HG03064 (cell line): ENCODE measurements at regions not wholly inside any gene's neighbourhood (a gene's known extent, or its start where the extent isn't known, plus 50 kb on each side); places are given as distances from the start of the nearest gene placed in this dataset.
"Not testable (repeated sequence)": the region's sequence is repeated elsewhere in the genome, so short reads cannot be mapped to it uniquely, and the experiment has no call there.

Experiments
- ATAC-seq: cut with Tn5 transposase; IDR thresholded peaks from one replicate; pipeline ENCODE4 v1.9.1; 2021; ENCODE audit warnings: low read depth; ENCODE audit not compliant: unreplicated experiment

DNA sequence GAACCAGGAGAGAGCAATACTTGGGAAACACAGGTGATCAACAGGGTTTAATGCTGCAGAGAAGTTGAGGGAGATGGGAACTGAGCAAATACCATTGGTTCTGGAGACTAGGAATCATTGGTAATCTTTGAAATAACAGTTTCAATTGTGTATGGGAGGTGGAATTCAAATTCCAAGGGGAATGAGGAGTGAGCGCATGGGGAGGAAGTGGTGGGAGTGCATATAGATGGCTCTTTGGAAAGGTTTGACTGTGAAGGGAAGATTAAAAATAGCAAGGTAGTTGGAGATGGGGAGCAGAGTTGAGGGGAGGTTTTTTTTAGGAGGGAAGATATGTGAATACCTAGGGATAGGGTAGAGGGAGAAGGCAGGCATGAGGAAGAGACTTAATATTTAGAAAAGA is 51.1 kb upstream of the ROPN1 start:
- ATAC-seq: no peak

DNA sequence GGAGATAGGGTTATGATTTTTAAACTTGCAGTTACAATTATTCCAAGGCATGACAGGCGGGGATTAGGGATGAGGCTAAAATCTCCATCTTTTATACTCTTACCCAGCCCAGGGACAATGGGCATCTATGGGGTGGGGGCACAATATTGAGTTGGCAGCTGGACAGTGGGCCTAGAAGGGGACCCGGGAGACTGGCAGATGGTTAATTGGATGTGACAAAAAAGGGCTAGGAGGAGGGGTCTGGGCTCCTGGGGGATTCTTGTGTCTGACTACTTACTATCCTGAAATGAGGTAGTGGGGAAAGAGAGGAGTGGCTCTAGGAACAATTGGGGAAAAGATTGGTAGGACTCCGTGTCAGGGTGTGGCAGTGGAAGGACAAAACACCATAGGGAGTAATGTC is 53.0 kb upstream of the ROPN1 start:
- ATAC-seq: no peak

DNA sequence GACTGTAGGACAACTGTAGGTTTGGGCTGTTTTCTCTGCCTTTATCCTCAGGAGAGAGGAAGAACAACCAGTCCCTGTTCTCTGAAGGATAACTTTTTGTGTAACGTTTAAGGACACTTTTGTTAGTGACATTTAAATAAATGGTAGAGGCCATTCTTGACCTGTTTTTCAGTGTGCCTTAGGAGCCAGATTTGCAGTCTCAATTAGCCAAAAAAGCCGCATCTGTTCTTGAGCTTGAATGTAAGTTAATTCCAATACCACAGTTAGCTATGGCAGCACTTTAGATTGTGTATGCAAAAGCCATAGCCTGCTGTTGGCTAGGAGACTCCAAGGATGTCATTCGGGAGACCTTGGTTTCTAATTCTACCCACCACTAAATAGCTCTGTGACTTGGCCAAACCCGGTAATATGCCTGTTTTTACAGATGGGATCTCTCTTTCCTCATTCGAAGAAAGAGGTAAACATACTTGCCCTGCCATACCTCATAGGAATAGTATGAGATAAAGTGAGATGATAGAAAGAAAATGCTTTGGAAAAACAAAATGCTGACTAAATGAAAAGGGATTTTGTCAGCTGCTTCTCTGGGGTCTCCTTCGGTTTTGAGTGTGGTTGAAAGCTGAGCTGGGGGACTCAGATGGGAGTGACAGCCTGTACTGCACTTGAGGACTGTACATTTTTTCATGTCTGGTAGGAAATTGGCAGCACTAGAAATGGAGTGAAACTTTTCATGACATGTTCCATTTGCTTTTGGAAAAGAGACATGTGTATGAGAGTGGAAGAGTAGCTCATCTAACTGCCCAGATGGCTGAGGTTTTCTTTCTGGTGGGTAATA is 57.3 kb upstream of the ROPN1 start:
- no peak for ATAC-seq

DNA sequence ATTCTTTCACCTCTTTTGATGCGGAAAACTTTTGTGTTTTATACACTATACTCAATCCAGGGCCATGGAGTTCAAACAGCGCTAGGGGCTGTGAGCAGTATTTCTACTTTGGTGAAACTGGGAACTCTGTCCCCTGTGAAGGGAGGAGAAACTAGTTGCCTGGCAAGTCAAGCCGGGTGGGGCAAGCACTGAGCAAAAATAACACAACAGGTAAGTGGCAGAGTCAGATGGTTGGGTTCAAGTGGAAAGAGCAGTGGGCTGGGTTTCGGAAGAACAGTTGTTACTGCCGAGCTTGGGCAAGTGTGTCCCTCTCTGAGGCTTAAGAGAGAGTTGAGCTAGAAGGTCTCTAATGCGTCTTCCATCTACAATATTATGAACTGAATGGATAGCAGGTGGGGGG is 59.7 kb upstream of the ROPN1 start:
- ATAC-seq: no peak

DNA sequence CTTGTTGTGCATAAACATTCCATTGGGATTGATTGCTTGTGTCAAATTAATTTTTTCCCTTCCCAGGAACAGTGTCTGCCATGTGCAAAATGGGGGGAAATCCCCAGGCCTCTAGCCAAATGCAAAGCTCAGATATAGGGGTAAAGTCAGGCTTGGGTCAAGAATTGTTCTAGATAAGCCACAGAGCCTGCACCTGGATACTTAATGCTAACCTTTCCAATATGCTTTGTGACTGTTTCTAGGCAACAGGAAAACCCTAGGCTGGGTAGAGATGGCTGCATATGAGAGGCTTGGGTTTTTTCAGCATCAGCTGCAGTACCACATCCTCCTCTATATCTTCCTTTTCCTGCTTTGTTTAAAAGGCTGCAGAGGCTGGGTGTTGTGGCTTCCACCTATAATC is 61.9 kb upstream of the ROPN1 start:
- no peak for ATAC-seq

DNA sequence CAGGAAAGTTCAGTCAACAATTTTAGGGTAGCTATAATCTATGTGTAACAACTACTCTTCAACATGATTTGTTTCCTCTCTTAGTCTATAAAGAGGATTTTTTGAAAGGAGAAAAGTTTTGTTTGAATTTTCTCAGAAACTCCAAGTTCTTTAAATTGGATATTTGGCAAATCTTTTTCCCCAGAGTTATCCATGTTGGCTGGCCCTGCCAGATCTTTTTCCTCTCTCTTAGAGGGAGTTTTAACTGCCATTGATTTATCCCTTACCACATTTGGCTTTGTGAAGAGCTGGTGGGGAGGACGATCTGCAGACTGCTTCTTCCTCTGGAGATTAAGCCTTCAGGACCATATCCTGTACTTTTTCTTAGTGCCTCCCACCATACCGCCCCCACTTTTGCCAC is 64.9 kb upstream of the ROPN1 start:
- no peak for ATAC-seq

DNA sequence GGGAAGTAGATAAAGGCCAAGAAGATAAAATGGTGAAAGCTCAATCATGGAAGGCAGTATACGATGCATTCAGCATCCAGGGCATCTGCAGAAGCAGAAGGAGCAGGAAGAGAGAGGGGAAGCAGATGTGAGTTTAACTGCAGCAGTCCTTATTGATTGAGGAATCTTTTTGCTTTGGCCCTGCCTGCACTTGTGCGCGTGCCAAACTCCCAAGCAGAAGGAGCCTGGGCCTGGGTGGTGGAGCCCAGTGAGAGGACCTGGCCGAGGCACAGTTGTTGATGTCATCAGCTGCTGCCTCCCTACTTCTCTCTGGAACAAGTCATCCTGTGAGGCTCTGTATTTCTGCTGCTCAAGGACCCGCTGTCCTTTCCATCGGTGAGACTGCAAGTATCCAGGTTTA is 65.5 kb upstream of the ROPN1 start:
- no peak for ATAC-seq

DNA sequence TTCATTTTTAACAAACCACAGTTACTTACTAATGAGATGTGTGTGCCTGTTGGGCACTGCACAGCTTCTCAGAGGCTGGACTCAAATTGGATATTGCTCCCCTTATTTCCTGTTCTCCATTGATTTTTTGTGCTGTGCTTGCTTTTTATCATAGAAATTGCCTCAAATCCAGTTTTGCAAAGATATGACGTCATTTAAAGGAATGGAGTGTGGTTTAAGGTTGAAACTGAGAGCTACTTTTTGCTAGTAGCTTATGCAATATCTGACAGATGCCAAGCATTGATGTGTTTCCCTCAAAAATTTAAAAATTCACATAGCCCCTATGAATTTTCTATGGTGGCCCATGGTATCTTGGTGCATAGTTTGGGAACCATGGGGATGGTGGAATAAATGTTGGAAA is 67.7 kb upstream of the ROPN1 start:
- no peak for ATAC-seq

DNA sequence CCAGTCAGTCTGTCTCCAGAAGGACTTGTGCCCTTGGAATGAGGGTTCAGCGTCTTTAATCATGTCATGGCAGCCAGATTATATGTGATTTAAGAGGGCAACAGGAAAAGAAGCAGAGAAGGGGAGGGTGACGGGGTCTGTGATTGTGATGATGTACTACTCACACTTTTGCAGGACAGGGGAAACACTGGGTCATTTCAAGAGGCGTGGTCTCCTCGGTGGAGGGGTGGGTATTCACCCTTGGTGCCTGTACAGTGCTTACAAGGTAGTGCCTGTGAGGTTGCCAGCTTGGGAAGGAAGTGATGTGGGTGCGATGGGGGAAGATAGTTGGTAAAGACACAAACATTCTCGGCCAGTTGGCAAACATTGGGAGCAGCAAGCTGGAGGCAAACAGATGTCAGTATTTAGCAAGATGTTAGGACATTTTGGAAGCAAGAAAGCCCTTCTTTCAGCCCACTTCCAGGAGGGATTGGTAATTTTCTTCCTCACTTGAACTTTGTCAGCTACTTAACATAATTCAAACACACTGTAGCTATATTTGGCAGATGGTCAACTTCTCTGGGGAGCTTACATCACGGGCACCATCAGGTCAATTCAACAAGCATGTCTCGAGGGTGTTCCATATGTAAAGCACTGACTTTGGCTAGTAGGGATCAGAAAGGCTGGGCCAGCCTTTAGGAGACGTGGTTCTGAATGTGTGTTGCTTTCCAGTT is 71.4 kb upstream of the ROPN1 start:
- no peak for ATAC-seq

DNA sequence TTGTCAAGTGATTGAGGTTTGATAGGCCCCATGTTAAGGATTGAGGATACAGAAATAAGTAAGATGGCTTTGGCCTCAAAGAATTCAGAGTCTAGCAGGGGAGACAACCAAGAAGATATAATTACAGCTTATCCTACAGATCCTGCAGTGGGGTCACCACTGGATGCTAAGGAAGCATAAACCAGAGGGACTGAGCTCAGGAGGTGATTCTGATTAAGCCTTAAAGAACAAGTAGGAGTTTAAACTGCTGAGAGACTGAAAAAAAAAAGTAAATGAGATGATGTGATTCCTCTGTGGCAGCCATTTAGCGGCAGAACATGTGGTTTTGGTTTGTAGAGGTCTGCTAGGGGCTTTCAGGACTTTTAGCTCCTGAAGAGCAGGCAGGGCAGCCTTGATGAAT is 72.1 kb upstream of the ROPN1 start:
- no peak for ATAC-seq

DNA sequence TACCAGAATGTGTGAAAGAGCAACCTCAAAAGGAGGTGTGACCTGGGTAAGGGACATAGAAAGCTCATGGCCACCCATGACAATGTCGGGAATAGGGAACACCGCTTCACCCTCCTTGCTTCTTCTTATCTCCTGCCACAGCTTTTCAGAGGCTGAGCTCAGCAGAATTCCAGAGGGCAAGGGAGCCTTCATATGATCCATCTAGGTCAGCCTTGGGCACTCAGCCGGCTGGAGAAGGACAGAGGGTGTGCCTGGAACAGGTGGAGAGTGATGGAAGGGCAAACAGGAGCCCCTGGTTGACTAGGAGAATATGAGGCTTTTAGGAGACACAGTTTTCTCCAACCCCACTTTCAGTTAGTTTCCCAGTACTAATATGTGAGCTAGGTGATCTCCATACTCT is 74.6 kb upstream of the ROPN1 start:
- ATAC-seq: not testable (repeated sequence)

DNA sequence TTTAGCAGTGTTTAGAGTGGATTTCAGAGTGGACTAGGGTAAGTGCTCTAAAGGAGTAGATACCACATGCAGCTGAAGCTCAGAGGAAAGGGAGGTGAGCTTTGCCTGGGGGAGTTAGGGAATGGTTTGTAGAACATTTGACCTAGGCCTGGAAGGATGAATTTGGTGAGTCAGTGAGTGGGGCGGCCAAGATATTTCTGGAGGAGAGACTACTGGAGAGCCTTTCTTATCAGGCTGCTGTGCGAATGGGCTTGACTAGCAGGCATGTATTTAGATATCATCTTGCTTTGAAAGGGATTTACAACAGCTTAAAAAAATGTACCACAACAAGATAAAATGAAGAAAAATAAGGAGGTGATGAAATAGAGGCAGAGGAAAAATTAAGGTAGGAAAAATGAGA is 77.8 kb upstream of the ROPN1 start:
- ATAC-seq: not testable (repeated sequence)

DNA sequence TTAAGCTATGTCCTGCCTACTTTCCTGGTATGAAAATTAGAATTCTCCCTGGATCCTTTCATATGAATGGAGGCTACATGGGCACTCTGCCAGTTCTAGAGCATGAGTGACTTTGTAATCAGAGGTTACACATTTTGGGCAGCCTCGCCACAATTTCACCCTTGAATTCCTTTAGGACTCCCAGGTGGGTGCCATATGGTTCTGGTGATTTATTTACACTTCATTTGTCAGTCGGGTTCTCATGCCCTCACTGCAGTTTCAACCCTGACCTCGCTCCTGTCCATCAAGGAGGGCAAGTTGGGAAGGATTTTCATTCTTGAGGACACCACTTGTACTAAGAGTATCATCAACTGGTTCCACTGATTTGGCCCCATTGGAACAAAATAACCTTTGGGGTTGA is 83.2 kb upstream of the ROPN1 start:
- not testable (repeated sequence) for ATAC-seq

DNA sequence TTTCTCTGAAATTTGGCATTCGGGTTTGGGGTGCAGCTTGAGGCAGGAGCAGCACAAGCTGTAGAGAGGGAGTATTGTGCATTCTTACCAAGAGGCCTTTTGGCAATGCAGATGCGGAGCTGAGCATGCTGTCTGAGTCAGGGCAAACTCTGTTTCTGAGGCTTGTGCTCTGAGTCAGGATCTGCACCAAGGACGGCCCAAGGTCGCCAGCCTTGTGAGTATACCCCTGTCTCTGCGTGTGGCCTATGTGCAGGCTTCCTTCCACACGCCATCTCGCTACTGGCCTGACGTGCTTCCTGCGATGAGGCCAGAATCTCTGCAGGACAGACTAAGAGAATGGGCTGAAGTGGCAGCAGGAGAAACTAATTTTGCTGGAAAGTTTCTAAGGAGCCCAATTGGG is 83.8 kb upstream of the ROPN1 start:
- ATAC-seq: no peak

DNA sequence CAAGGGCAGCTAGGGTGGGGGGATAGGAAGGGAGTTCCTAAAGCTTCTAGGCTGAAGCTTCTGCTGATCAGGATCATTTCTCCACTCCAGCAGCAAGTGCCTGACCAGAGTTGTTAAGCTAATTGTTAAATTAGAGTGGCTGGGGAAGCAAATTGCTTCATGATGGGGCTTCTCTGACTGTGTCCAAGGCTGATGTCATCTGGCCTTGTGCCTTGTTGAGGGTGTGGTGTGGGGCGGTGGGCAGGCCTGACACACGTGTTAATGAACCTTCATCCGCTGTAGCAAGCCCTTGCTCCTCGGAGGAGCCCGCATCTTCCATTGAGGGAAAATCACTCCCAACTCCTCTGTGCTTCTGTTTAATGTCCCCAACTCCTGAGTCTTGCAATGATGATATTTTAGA is 84.3 kb upstream of the ROPN1 start:
- no peak for ATAC-seq

DNA sequence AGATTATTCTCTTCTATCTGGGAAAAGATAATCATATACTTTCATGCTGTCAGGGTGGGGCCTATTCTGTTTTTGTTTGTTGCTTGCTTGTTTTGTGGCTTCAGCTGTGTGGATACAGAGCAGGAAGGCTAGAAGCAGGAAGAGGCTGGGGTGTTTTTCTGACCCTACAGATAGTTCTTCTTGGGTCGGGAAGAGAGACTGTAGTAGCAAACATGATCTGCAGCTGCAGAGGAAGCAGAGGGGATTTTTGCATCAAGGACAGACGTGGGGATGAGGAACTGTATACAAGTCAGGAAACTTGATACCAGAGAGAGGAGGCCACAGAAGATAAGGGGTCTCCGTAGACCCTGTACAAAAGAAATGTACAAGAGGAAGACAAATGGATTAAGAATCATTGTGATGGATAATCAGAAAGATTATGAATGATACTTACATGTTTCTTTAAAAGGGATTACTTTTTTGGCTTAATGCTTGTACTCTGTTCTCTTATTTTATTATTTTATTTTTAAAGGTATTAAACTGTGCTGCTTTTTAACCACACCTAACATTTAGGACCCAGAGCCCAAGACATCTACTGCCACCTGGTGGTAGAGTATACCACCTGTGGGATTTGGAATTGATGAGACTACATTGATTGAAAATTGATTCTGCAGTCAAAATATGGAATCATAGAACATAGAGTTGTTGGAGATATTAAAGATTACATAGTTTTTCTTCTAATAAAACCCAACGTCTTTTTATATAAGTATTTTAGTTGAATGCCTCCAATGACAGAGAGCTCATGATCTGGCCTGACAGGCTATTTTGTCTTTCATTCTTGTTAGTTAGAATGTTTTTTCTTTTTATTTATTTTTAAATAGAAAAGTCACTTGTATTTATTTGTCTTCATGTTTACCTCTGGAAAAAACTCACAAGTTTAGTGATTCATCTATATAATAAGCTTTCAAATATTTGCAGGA is 87.3 kb upstream of the ROPN1 start:
- no peak for ATAC-seq

DNA sequence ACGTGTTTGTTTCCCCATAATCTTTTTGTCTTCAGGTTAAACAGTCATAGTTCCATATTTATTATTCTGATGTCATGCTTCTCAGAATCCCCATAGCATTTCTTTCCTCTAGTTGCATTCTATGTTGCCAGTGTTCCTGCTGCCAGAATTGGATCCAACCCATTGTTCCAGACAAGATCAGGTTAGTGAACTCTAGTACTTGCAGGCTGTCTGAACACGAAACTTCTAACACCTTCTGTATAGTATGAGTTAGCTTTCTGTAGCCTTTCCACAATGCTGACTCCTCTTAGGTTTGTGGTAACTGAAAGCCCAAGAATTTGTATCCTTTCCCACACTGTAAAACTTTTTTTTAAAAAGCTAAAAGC is 88.0 kb upstream of the ROPN1 start:
- ATAC-seq: no peak

DNA sequence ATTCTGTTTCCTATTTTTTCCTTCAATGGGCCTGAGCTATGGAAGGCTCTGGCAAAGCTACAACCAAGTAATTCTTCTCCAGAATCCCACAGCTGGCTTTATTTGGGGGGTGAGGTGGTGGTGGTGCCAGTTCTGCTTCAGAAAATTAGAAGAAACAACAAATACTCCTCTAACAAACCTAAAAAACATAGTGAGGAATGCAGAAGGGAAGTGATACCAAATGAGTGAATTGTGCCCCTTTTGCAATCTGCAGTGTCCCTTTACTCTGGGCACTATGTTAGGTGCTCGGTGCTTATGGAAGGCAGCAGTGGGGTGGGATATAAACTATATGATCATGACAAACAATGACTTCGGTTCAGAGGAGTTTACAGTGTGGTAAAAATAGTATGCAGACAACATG is 90.4 kb upstream of the ROPN1 start:
- no peak for ATAC-seq

DNA sequence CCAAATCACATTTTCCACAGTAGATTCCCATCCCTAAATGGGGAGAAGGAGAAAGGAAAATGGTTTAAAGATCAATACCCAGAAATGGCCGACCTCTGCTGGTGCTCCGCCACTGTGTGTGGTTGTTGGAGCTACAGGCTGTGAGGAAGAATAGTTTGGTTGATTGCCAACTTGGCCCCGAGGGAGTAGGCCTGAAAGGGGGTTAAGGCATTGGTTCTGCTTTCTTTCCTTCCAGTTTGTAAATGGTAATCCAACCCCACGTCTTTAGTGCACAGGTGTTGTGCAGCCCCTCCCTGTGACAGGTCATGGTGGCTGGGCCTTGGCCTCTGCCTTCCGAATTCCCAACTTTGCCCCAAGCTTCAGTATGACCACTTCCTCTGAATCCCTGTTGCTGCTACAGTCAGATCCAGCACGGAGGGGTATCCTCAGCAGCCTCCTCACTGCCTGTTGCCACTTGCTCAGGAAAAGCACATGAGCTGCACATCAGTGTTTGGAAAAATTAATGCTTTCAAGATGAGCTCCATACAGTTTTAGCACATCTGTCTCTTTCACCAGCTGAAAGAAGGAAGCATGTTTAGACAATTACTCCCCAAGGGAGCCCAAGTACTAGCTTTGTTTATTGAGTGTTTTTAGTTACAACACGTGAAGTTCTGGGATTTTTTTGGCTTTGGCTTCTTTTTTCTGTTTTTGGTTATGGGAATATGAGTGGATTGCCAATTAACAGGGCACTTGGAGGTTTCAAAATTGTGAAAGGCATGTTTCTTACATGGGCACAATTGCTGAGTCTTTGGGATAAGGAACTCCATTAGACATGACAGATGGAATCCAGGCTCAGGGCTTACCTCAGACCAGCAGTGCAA is 92.3 kb upstream of the ROPN1 start:
- ATAC-seq: no peak

DNA sequence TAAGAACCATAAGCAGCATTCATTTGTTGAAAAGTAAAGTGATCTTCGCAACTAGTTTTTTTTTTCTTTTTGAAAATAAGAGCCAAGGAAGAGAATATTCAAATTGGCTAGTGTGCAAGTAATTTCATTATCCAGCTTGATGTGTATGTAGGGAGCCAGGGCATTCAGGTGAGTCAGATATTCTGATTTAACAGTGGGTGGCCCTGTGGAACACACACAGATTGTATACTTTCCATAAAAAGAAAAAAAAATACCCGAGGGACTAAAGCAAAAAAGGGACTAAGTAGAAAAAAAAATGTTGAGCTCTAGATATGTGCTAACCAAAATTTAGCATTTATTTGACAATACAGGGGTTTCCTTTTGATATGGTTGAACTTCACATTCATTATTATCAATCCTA is 96.9 kb upstream of the ROPN1 start:
- ATAC-seq: no peak
